OCI-M2 (cell line): ENCODE measurements at regions not wholly inside any gene's neighbourhood (a gene's known extent, or its start where the extent isn't known, plus 50 kb on each side); places are given as distances from the start of the nearest gene placed in this dataset.

Experiments used
- DNase-seq: peaks from one replicate; lab custom pipeline; 2025; ENCODE audit not compliant: unreplicated experiment; lab: John Stamatoyannopoulos, UW

GRCh38 chrX:16440446-16440845 is 209.5 kb upstream of the S100G start:
- DNase-seq = no peak

GRCh38 chrX:16444353-16444752 is 205.6 kb upstream of the S100G start:
- no peak for DNase-seq

- no peak for DNase-seq
Measured at GRCh38 chrX:16445166-16445752, 204.7 kb upstream of the S100G start.

- no peak for DNase-seq
Measured at GRCh38 chrX:16451334-16451733, 198.6 kb upstream of the S100G start.

GRCh38 chrX:16454926-16455325 is 195.0 kb upstream of the S100G start:
- no peak for DNase-seq

- DNase-seq = no peak
Measured at GRCh38 chrX:16457239-16457638, 192.7 kb upstream of the S100G start.

- no peak for DNase-seq
Measured at GRCh38 chrX:16458208-16458607, 191.8 kb upstream of the S100G start.

DNA sequence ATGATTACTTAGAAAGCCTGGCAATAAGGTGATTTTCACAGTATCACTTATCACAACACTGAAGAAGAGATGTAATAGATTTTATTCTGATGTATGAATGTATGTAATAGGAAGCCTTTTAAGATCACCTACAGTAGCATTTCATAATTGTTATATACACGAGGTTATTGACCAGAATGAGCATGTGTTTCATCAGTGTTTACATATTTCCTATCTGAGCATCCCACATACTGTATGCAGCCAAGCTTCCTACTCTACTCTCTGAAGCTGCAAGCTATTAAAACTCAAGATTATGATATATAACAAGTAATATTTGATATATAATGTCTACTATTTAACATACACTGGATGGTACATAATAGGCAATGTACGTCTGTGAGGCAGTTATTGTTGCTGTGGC is 190.9 kb upstream of the S100G start:
- no peak for DNase-seq

- no peak for DNase-seq
Measured at GRCh38 chrX:16461968-16462367, 188.0 kb upstream of the S100G start.

DNA sequence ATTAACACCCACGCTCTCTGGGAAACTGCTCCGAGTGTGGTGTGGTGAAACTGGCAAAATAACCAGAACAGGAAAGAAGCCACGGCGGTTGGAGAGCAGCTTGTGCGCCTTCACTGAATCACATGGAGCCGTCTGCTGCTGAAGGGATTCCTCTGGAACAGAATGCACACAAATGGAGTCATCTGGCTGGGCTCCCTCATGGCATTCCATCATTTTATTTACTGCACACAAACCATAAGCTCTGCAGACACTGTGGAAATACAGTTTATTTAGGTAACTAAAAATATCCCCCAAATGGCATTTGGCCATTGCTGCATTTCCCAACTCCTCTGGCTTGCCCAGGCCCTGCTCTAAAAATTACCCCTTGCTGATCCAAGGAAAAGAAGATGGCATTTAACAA is 187.0 kb upstream of the S100G start:
- no peak for DNase-seq

DNA sequence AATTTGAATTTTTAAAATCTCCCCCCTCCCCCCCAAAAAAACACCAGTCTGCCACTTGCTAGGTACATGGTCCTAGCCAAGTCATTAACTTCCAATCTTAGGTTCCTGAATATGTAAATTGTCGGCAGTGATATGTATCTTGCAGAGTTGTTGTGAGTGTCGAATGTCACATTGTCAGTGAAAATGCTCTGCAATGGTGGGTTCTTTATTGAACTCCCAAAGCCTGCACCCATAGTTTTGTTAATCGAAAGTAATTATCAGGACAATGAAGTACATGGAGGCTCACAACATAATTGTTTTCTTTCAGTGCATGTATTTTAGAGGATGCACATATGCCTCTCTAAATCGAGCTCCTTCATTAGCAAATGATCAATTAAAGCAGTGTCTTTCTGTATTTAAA is 185.6 kb upstream of the S100G start:
- DNase-seq = no peak

GRCh38 chrX:16465081-16465876 is 184.7 kb upstream of the S100G start:
- no peak for DNase-seq

DNA sequence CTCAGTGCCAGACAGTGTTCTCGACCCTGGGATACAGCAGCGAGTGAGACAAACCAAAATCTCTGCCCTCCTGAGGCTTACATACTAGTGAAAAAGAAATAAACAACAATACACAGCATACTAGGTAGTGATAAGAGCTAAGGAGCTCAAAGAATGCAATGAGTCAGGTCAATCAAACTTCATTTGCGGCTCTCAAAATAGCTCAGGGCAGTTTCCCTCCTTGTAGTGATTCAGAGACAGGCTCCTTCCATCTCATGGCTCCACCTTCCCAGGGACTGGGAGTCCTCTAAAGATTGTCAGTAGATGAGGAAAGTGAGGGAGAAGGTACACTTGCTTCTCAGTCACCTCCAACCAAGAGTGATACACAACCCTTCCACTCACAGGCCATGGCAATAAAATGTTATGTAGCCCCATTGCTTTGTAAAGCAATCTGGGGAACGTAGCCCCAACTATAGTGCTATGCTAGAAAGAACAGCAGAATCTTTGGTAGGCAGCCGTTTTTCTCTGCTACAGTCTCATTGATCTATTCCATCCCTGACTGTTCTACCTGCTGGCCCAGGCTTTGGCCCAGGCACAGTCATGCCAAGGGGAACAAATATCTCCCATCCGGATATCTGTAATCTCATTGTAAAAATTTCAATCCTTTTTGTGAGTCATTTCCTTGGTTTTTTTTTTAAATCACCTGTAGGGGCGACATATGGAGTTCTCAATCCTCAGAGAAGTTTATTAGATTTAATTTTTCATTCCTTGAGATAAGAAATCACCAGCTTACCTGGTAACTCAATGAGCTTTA is 183.1 kb upstream of the S100G start:
- no peak for DNase-seq

DNA sequence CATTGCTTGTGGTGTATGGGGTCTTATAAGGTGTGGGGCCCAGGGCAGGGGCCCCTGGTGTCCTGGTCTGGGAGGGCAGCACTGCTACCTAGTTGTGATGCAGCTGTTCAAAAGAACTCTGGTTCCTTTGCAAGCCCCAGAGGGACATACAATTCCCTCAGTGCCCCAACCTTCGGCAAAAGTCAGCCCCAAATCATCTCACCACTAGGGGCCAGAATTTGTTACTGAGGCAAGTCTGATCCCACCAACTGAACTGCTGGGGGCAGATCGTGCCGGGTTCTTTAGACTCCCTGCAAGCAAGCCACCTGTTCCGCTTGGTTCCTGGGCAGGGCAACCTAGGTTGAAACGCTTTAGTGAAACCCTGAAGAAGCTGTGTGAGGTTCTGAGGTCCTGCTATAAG is 180.1 kb upstream of the S100G start:
- no peak for DNase-seq

DNA sequence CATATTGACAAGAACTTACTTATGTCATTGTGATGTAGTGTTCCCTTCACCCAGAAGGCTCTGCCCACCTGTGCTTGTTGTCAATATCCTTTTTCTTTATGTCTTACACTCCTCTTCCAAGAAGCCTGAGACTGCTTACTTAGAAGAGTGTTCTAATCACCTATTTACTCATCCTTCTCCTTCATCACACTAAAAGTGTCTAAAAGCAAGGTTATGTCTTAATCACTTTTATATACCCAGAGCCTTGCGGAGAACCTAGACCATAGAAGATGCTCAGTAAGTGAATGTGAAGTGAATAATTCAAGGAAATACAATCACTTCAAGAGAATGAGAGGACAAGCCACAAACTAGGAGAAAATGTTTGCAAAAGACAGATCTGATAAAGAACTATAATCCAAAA is 177.6 kb upstream of the S100G start:
- no peak for DNase-seq

DNA sequence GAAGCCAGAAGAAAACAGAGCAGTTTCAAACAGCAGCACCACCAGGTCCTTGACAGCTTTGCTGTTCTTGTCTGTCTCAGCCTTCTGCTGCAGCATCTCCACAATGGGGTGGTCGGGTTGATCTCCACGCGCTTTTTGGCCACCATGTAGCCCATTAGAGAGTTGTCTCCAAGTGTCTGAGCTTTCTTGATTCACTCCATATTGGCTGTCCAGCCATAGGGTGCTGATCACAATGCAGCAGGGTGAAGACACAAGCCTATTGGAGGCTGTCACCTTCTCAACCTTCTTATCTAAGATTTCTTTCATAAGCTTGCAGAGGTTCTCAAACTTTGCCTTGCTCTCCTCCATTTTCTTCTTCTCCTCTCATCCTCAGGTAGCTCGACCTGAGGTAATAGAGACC is 175.4 kb upstream of the S100G start:
- no peak for DNase-seq

- no peak for DNase-seq
Measured at GRCh38 chrX:16476009-16476408, 173.9 kb upstream of the S100G start.

GRCh38 chrX:16476692-16477091 is 173.3 kb upstream of the S100G start:
- DNase-seq = no peak

GRCh38 chrX:16479206-16479869 is 170.6 kb upstream of the S100G start:
- no peak for DNase-seq

DNA sequence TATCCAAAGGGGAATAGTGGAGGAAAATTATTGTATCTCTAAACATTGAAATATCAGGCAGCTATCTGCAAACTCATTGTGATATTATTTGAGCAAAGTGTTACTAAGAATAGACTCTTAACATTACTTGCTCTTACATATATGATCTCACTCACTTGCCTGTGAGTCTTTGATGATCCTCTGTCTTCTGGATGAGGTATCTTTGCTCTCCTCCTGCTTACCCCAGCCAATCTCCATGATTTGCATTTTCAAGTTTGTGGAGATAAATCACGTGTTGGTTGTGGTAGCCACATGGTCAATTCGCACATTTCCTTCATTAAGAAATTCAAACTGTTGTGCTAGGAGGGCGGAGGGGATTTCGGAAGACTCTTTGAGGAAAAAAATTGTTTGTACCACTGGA is 169.9 kb upstream of the S100G start:
- no peak for DNase-seq

- no peak for DNase-seq
Measured at GRCh38 chrX:16484338-16484737, 165.6 kb upstream of the S100G start.
